ENCODE measurements at regions not wholly inside any gene's neighbourhood (a gene's known extent, or its start where the extent isn't known, plus 50 kb on each side); places are given as distances from the start of the nearest gene placed in this dataset.

GRCh38 chr3:174737966-174738365, 121.2 kb upstream of the NAALADL2 start:
- H3K36me3 ChIP-seq (ENCODE audit: low read depth, low read length): no peaks in the 10 kb centered on the region
- BruUV-seq (replicated peaks): no TSS peak
- TF ChIP-seq EZH2phosphoT487 (IDR thresholded peaks at IDR 0.05; ENCODE audit: borderline replicate concordance, low read length): no peak
- TF ChIP-seq EZH2 (IDR thresholded peaks at IDR 0.05; ENCODE audit: low read length, unreplicated experiment): no peak
- no peaks in the 10 kb centered on the region for H3K27me3 ChIP-seq (ENCODE audit: low read length)
- no peak overlapping the region for H2AFZ ChIP-seq (ENCODE audit: low read length)
- H3K4me1 ChIP-seq (ENCODE audit: insufficient read depth, low read length): no peaks in the 10 kb centered on the region
- DNase-seq (no peak), ATAC-seq (no peak)
- H3K9ac ChIP-seq (ENCODE audit: low read length): no peak overlapping the region
- CTCF ChIA-PET: no interaction called here
- POLR2A ChIA-PET (ENCODE audit: unreplicated experiment): no interaction called here
- intact Hi-C loops (cut with micrococcal nuclease): no loop called here
- no peaks in the 10 kb centered on the region for H3K9me2 ChIP-seq (replicated peaks; ENCODE audit: low read length)
- H3K9me3 ChIP-seq (ENCODE audit: low read length): no peaks in the 10 kb centered on the region
- no peaks in the 10 kb centered on the region for H4K20me1 ChIP-seq (ENCODE audit: low read length)
- no peaks in the 10 kb centered on the region for H3K79me2 ChIP-seq (ENCODE audit: low read length)
- H3K27ac ChIP-seq (ENCODE audit: low read length): no peak overlapping the region
- no peak overlapping the region for H3K4me3 ChIP-seq (ENCODE audit: low read length)
- H3K4me2 ChIP-seq (ENCODE audit: low read length): no peak overlapping the region
- H3F3A ChIP-seq (ENCODE audit: low read length, unreplicated experiment): no peaks in the 10 kb centered on the region

DNA sequence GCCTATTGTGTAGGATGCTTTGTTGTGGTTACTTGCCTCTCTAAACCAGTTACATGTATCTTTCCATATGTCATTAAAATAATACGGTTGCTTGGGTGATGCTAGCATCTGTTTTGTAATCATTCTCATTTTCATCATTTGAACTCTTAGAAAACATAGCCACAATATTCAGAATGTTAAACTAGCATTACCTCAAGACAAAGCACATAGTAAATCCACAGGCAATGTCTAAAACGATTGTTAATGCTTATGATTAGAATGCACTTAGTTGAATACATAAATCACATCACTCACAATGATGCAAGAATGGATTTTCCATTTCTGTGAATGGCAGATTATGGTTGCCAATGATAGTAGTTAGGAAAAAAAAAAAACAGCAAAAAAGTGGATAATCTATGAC, 110.0 kb upstream of the NAALADL2 start:
- no peak overlapping the region for H3K4me2 ChIP-seq (ENCODE audit: low read length)
- no peak for TF ChIP-seq CTCF (conservative IDR thresholded peaks at IDR 0.05; ENCODE audit: low read depth, low read length)
- TF ChIP-seq EZH2 (IDR thresholded peaks at IDR 0.05; ENCODE audit: low read length, unreplicated experiment): no peak
- TF ChIP-seq EZH2phosphoT487 (IDR thresholded peaks at IDR 0.05; ENCODE audit: borderline replicate concordance, low read length): no peak
- BruUV-seq (replicated peaks): no TSS peak

DNA sequence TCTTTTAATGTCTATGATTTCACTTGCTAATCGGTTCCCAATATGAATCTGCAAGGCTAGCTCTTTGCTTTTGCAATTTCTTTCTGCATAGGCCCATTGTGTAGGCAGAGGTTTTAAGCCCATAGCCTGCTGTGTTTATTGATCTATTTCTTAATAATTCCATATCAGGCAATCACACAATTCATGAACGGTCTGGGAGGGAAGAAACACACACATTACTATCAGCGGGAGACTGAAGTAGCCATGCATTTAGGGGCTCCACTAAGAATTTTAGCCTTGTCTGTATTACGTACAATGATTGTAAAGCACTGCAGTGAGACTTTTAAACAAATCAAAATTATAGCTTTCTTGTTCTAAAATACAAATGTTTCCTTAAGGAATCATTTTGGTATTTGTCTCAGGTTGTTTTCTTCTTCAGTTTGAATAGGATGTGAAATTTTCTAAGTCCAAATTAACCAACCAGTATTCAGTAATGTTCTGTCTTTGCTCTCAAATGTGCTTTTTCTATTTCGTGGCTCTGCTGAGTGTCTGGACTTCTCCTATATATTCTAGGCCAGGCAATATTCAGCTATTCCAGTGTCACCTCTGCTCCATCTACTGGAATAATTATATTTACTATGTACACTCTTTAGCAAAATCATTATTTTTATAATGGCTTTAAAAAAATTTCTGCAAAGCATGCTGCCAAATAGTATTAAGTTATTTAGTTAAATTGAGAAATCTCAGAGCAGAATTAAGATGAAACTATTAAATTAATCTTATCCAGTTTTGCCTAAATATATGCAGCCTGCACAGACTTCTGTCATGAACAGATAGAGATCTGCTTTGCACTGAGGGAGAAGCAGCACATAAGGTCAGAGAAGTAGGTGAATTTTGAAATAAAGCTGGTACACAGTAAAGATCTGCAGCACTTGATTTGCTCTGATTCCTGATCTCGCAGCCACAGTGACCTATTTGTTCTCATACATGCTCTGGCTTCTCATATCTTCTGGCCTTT, 103.0 kb upstream of the NAALADL2 start:
- POLR2A ChIA-PET (ENCODE audit: unreplicated experiment): no interaction called here
- H3K27me3 ChIP-seq (ENCODE audit: low read length): no peaks in the 10 kb centered on the region
- no peak overlapping the region for H2AFZ ChIP-seq (ENCODE audit: low read length)
- no peaks in the 10 kb centered on the region for H4K20me1 ChIP-seq (ENCODE audit: low read length)
- H3K9me3 ChIP-seq (ENCODE audit: low read length): no peaks in the 10 kb centered on the region
- H3K4me2 ChIP-seq (ENCODE audit: low read length): no peak overlapping the region
- no peaks in the 10 kb centered on the region for H3K4me1 ChIP-seq (ENCODE audit: insufficient read depth, low read length)
- H3K27ac ChIP-seq (ENCODE audit: low read length): no peak overlapping the region
- ATAC-seq (no peak), DNase-seq (no peak)
- no TSS peak for BruUV-seq (replicated peaks)
- no peaks in the 10 kb centered on the region for H3K79me2 ChIP-seq (ENCODE audit: low read length)
- TF ChIP-seq CTCF (conservative IDR thresholded peaks at IDR 0.05; ENCODE audit: low read depth, low read length) (no peak), EZH2 (IDR thresholded peaks at IDR 0.05; ENCODE audit: low read length, unreplicated experiment) (no peak), EZH2phosphoT487 (IDR thresholded peaks at IDR 0.05; ENCODE audit: borderline replicate concordance, low read length) (no peak)
- H3K4me3 ChIP-seq (ENCODE audit: low read length): no peak overlapping the region
- no peak overlapping the region for H3K9ac ChIP-seq (ENCODE audit: low read length)
- CTCF ChIA-PET: no interaction called here
- no peaks in the 10 kb centered on the region for H3K9me2 ChIP-seq (replicated peaks; ENCODE audit: low read length)
- no peaks in the 10 kb centered on the region for H3K36me3 ChIP-seq (ENCODE audit: low read depth, low read length)
- H3F3A ChIP-seq (ENCODE audit: low read length, unreplicated experiment): no peaks in the 10 kb centered on the region
- intact Hi-C loops (cut with micrococcal nuclease): no loop called here

More for the DNA sequence above, 110.0 kb upstream of the NAALADL2 start:
- no peaks in the 10 kb centered on the region for H3K27me3 ChIP-seq (ENCODE audit: low read length)
- no peak overlapping the region for H3K9ac ChIP-seq (ENCODE audit: low read length)
- H3F3A ChIP-seq (ENCODE audit: low read length, unreplicated experiment): no peaks in the 10 kb centered on the region
- no peak for DNase-seq
- no peak overlapping the region for H3K27ac ChIP-seq (ENCODE audit: low read length)
- intact Hi-C loops (cut with micrococcal nuclease): no loop called here
- no peak overlapping the region for H3K4me3 ChIP-seq (ENCODE audit: low read length)
- CTCF ChIA-PET: no interaction called here
- no peaks in the 10 kb centered on the region for H3K9me3 ChIP-seq (ENCODE audit: low read length)
- POLR2A ChIA-PET (ENCODE audit: unreplicated experiment): no interaction called here
- H3K4me1 ChIP-seq (ENCODE audit: insufficient read depth, low read length): no peaks in the 10 kb centered on the region
- no peak for ATAC-seq
- no peaks in the 10 kb centered on the region for H3K79me2 ChIP-seq (ENCODE audit: low read length)
- H3K9me2 ChIP-seq (replicated peaks; ENCODE audit: low read length): no peaks in the 10 kb centered on the region; the same call in 1 of the 2 replicates
- H3K36me3 ChIP-seq (ENCODE audit: low read depth, low read length): no peaks in the 10 kb centered on the region
- no peaks in the 10 kb centered on the region for H4K20me1 ChIP-seq (ENCODE audit: low read length)
- H2AFZ ChIP-seq (ENCODE audit: low read length): no peak overlapping the region
